Endodermal cell (in vitro differentiated cells): ENCODE measurements at regions not wholly inside any gene's neighbourhood (a gene's known extent, or its start where the extent isn't known, plus 50 kb on each side); places are given as distances from the start of the nearest gene placed in this dataset.

Source experiments
- DNase-seq: peaks from one replicate; pipeline ENCODE4 v3.0.0-alpha.2; 2017
- H3K27ac ChIP-seq: 2 replicates; pipeline ENCODE4 v1.5.1; 2013; ENCODE audit warnings: mild to moderate bottlenecking, low read depth, low read length, moderate library complexity
- H3K27me3 ChIP-seq: 2 replicates; pipeline ENCODE4 v1.6.1; 2013; ENCODE audit warnings: mild to moderate bottlenecking, low read length, moderate library complexity; ENCODE audit not compliant: insufficient read depth, control insufficient read depth, poor library complexity, severe bottlenecking
- H3K36me3 ChIP-seq: 2 replicates; pipeline ENCODE4 v1.7.0; 2013; ENCODE audit warnings: mild to moderate bottlenecking, low read length, moderate library complexity; ENCODE audit not compliant: control insufficient read depth, insufficient read depth
- H3K4me1 ChIP-seq: one replicate; pipeline ENCODE4 v1.7.0; 2013; ENCODE audit warnings: low read length; ENCODE audit not compliant: control insufficient read depth, insufficient read depth
- H3K4me3 ChIP-seq: 2 replicates; pipeline ENCODE4 v1.5.1; 2013; ENCODE audit warnings: mild to moderate bottlenecking, low read length, moderate library complexity
- H3K9ac ChIP-seq: 2 replicates; pipeline ENCODE4 v1.6.1; 2013; ENCODE audit warnings: mild to moderate bottlenecking, low read length, moderate library complexity; ENCODE audit not compliant: poor library complexity, severe bottlenecking; ENCODE audit errors: extremely low read depth
- H3K9me3 ChIP-seq: 2 replicates; pipeline ENCODE4 v1.6.1; 2013; ENCODE audit warnings: mild to moderate bottlenecking, low read length, moderate library complexity; ENCODE audit not compliant: control insufficient read depth
- H3K27ac Mint-ChIP-seq: 2 replicates; pipeline ENCODE4 v1.8.0; 2020; ENCODE audit warnings: mixed read lengths
- H3K27me3 Mint-ChIP-seq: 2 replicates; pipeline ENCODE4 v1.8.0; 2021; ENCODE audit warnings: mild to moderate bottlenecking, mixed read lengths; ENCODE audit not compliant: insufficient read depth
- H3K36me3 Mint-ChIP-seq: 2 replicates; pipeline ENCODE4 v1.8.0; 2020; ENCODE audit warnings: low read depth, mixed read lengths
- H3K4me1 Mint-ChIP-seq: 2 replicates; pipeline ENCODE4 v1.8.0; 2020; ENCODE audit warnings: mixed read lengths
- H3K4me3 Mint-ChIP-seq: 2 replicates; pipeline ENCODE4 v1.8.0; 2020; ENCODE audit warnings: mild to moderate bottlenecking, moderate library complexity, mixed read lengths
- H3K9me3 Mint-ChIP-seq: 2 replicates; pipeline ENCODE4 v1.8.0; 2020; ENCODE audit warnings: mild to moderate bottlenecking, mixed read lengths
- CTCF ChIP-seq: fragments of 200-600 bp; sonication (generic); conservative IDR thresholded peaks from 2 replicates; pipeline ENCODE4 v1.5.0; 2021; ENCODE audit warnings: antibody characterized with exemption, mild to moderate bottlenecking
- WGBS, 2 experiments: methylation state at CpG; one replicate each; pipeline versions ENCODE4 v1.1.5 to v1.1.7; 2013; ENCODE audit warnings: missing lambda C conversion rate in 2 of 2, mixed read lengths in 1 of 2; ENCODE audit not compliant: insufficient coverage in 1 of 2, insufficient read length in 1 of 2; 5-methylcytosine and 5-hydroxymethylcytosine counted together

GRCh38 chr11:95419915-95420314 lies 188.9 kb upstream of the SESN3 start:
- no peak for DNase-seq
- Mint-ChIP-seq H3K4me3 (no peak overlapping the region), H3K27me3 (peaks cover 2% of the 10 kb centered on the region), H3K27ac (no peak overlapping the region), H3K4me1 (peaks cover 13% of the 10 kb centered on the region), H3K36me3 (no peaks in the 10 kb centered on the region), H3K9me3 (no peaks in the 10 kb centered on the region)
- Histone ChIP-seq H3K36me3 (no peaks in the 10 kb centered on the region), H3K9me3 (no peaks in the 10 kb centered on the region), H3K27me3 (no peaks in the 10 kb centered on the region), H3K27ac (no peak overlapping the region), H3K9ac (no peak overlapping the region), H3K4me3 (no peak overlapping the region), H3K4me1 (no peaks in the 10 kb centered on the region)
- 98% methylated on average over 2 of the region's 2 CpGs; no CpG with 5 or more reads in 1 of the 2 experiments for WGBS, 2 experiments
- no peak for TF ChIP-seq CTCF

- Mint-ChIP-seq H3K27ac (no peak overlapping the region), H3K4me1 (peaks cover 13% of the 10 kb centered on the region), H3K27me3 (no peaks in the 10 kb centered on the region), H3K9me3 (no peaks in the 10 kb centered on the region), H3K36me3 (no peaks in the 10 kb centered on the region), H3K4me3 (no peak overlapping the region)
- WGBS, 2 experiments = 100% methylated on average over 1 of the region's 1 CpG; no CpG with 5 or more reads in 1 of the 2 experiments
- no peaks in the 10 kb centered on the region for H3K27me3 ChIP-seq
- H3K36me3 ChIP-seq = no peaks in the 10 kb centered on the region
- H3K4me3 ChIP-seq = no peak overlapping the region
- H3K9ac ChIP-seq = no peak overlapping the region
- H3K27ac ChIP-seq = no peak overlapping the region
- no peaks in the 10 kb centered on the region for H3K9me3 ChIP-seq
- DNase-seq = no peak
- H3K4me1 ChIP-seq = no peaks in the 10 kb centered on the region
- no peak for TF ChIP-seq CTCF
Observed at GRCh38 chr11:95418916-95419315, 187.9 kb upstream of the SESN3 start.

- TF ChIP-seq CTCF = no peak
- Mint-ChIP-seq H3K4me3 (no peak overlapping the region), H3K27me3 (no peaks in the 10 kb centered on the region), H3K27ac (no peak overlapping the region), H3K36me3 (no peaks in the 10 kb centered on the region), H3K4me1 (peaks cover 13% of the 10 kb centered on the region), H3K9me3 (no peaks in the 10 kb centered on the region)
- Histone ChIP-seq H3K9me3 (no peaks in the 10 kb centered on the region), H3K36me3 (no peaks in the 10 kb centered on the region), H3K4me1 (no peaks in the 10 kb centered on the region), H3K27ac (no peak overlapping the region), H3K4me3 (no peak overlapping the region), H3K9ac (no peak overlapping the region), H3K27me3 (no peaks in the 10 kb centered on the region)
- WGBS, 2 experiments = 82 to 84% methylated on average over 1 of the region's 1 CpG
- DNase-seq = no peak
Observed at GRCh38 chr11:95417832-95418231, 186.8 kb upstream of the SESN3 start.
